OCI-LY1 (cell line): ENCODE measurements at regions not wholly inside any gene's neighbourhood (a gene's known extent, or its start where the extent isn't known, plus 50 kb on each side); places are given as distances from the start of the nearest gene placed in this dataset.

Source experiments
- H2AFZ ChIP-seq: fragments of 200-600 bp; sonication (generic), shearing (Covaris generic); 2 replicates; pipeline ENCODE4 v1.6.0; 2014; ENCODE audit warnings: antibody characterized with exemption, mild to moderate bottlenecking, low read length
- H3F3A ChIP-seq: fragments of 200-600 bp; sonication (generic), shearing (Covaris generic); 2 replicates; pipeline ENCODE4 v1.6.0; 2014; ENCODE audit warnings: mild to moderate bottlenecking, antibody characterized with exemption, low read length, moderate library complexity; ENCODE audit not compliant: insufficient read depth
- H3K27ac ChIP-seq: fragments of 200-600 bp; sonication (generic); 2 replicates; pipeline ENCODE4 v1.5.1; 2014; ENCODE audit warnings: low read length, mixed run types, mild to moderate bottlenecking, low read depth; ENCODE audit not compliant: poor library complexity, severe bottlenecking
- H3K27me3 ChIP-seq: fragments of 200-600 bp; sonication (generic); 2 replicates; pipeline ENCODE4 v1.6.0; 2014; ENCODE audit warnings: antibody characterized with exemption, mild to moderate bottlenecking, low read length, moderate library complexity; ENCODE audit not compliant: insufficient read depth
- H3K36me3 ChIP-seq: fragments of 200-600 bp; sonication (generic); 2 replicates; pipeline ENCODE4 v1.6.1; 2014; ENCODE audit warnings: mild to moderate bottlenecking, antibody characterized with exemption, low read length, moderate library complexity, mixed read lengths; ENCODE audit not compliant: insufficient read depth
- H3K4me1 ChIP-seq: fragments of 200-600 bp; sonication (generic); 2 replicates; pipeline ENCODE4 v1.5.1; 2014; ENCODE audit warnings: mild to moderate bottlenecking, low read length, moderate library complexity; ENCODE audit not compliant: insufficient read depth, severe bottlenecking
- H3K4me2 ChIP-seq: fragments of 200-600 bp; sonication (generic), shearing (Covaris generic); 2 replicates; pipeline ENCODE4 v1.6.1; 2014; ENCODE audit warnings: low read length
- H3K4me3 ChIP-seq: fragments of 200-600 bp; sonication (generic); 2 replicates; pipeline ENCODE4 v1.5.1; 2014; ENCODE audit warnings: low read length, low read depth, mild to moderate bottlenecking, mixed read lengths; ENCODE audit not compliant: poor library complexity, severe bottlenecking
- H3K79me2 ChIP-seq: fragments of 200-600 bp; shearing (Covaris generic); 2 replicates; pipeline ENCODE4 v1.6.1; 2016; ENCODE audit warnings: mixed run types, low read length, mixed read lengths; ENCODE audit not compliant: insufficient read depth
- H3K9ac ChIP-seq: fragments of 200-600 bp; sonication (generic), shearing (Covaris generic); 2 replicates; pipeline ENCODE4 v1.6.1; 2014; ENCODE audit warnings: mild to moderate bottlenecking, low read length, mixed read lengths
- H3K9me2 ChIP-seq: fragments of 200-600 bp; sonication (generic), shearing (Covaris generic); 2 replicates; pipeline ENCODE4 v1.6.1; 2014; ENCODE audit warnings: low read depth, mild to moderate bottlenecking, low read length, mixed read lengths
- H3K9me3 ChIP-seq: fragments of 200-600 bp; shearing (Covaris generic); 2 replicates; pipeline ENCODE4 v1.6.1; 2014; ENCODE audit warnings: low read length, mixed read lengths
- H4K20me1 ChIP-seq: fragments of 200-600 bp; sonication (generic), shearing (Covaris generic); 2 replicates; pipeline ENCODE4 v1.6.0; 2016; ENCODE audit warnings: mild to moderate bottlenecking, low read length; ENCODE audit not compliant: insufficient read depth
- CTCF ChIP-seq: fragments of 200-600 bp; sonication (generic), shearing (Covaris generic); IDR thresholded peaks from 2 replicates; pipeline ENCODE4 v1.5.1; 2017; ENCODE audit warnings: mild to moderate bottlenecking, antibody characterized with exemption, low read length, moderate library complexity, mixed read lengths
- EZH2 ChIP-seq: fragments of 200-600 bp; sonication (generic), shearing (Covaris generic); IDR thresholded peaks from 2 replicates; pipeline ENCODE4 v1.8.0; 2017; ENCODE audit warnings: borderline replicate concordance, mixed run types, mild to moderate bottlenecking, antibody characterized with exemption, low read length, moderate library complexity, mixed read lengths

GRCh38 chr2:223148516-223148915, 96.5 kb downstream of the KCNE4 start:
- no peaks in the 10 kb centered on the region for H3K9me3 ChIP-seq
- no peaks in the 10 kb centered on the region for H3K27me3 ChIP-seq
- H3K79me2 ChIP-seq = no peaks in the 10 kb centered on the region
- H3F3A ChIP-seq = no peaks in the 10 kb centered on the region
- no peaks in the 10 kb centered on the region for H3K4me1 ChIP-seq
- H2AFZ ChIP-seq = no peak overlapping the region
- H3K9me2 ChIP-seq = no peaks in the 10 kb centered on the region
- no peaks in the 10 kb centered on the region for H4K20me1 ChIP-seq
- no peak for TF ChIP-seq CTCF
- no peak for TF ChIP-seq EZH2
- no peak overlapping the region for H3K27ac ChIP-seq
- H3K4me3 ChIP-seq = no peak overlapping the region
- H3K9ac ChIP-seq = no peak overlapping the region
- H3K4me2 ChIP-seq = no peak overlapping the region
- no peaks in the 10 kb centered on the region for H3K36me3 ChIP-seq

DNA sequence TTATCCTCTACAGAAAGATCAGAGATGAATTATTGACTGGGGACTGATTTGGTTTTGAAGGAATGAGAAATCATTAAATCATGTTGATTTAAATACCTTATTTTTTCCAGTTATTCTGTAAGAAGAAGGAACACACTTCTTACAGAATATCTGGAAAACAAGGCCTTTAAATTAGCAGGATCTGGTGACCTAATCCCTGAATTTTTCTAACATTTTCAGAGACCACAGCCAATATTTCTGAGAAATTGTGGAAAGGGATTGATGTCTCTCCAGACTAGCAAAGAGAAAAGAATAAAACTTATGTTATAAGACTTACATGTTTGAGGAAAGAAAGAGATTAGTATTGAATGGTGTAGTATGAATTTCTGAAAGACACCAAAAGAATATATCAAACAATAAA, 104.0 kb downstream of the KCNE4 start:
- H2AFZ ChIP-seq = no peak overlapping the region
- no peaks in the 10 kb centered on the region for H4K20me1 ChIP-seq
- H3K27me3 ChIP-seq = no peaks in the 10 kb centered on the region
- H3K9ac ChIP-seq = no peak overlapping the region
- no peaks in the 10 kb centered on the region for H3F3A ChIP-seq
- no peak overlapping the region for H3K27ac ChIP-seq
- no peaks in the 10 kb centered on the region for H3K9me3 ChIP-seq
- TF ChIP-seq EZH2 (no peak), CTCF (no peak)
- no peaks in the 10 kb centered on the region for H3K4me1 ChIP-seq
- no peak overlapping the region for H3K4me3 ChIP-seq
- no peaks in the 10 kb centered on the region for H3K79me2 ChIP-seq
- H3K36me3 ChIP-seq = no peaks in the 10 kb centered on the region
- no peak overlapping the region for H3K4me2 ChIP-seq
- no peaks in the 10 kb centered on the region for H3K9me2 ChIP-seq

GRCh38 chr2:223161873-223162458, 110.0 kb downstream of the KCNE4 start:
- H3K9me3 ChIP-seq = no peaks in the 10 kb centered on the region

More at GRCh38 chr2:223161873-223162458, 110.0 kb downstream of the KCNE4 start:
- Histone ChIP-seq H3K79me2 (no peaks in the 10 kb centered on the region), H3K27ac (no peak overlapping the region), H3F3A (no peaks in the 10 kb centered on the region), H3K4me3 (no peak overlapping the region), H4K20me1 (no peaks in the 10 kb centered on the region), H3K9ac (no peak overlapping the region), H3K27me3 (no peaks in the 10 kb centered on the region), H3K4me2 (no peak overlapping the region), H3K36me3 (no peaks in the 10 kb centered on the region), H3K4me1 (no peaks in the 10 kb centered on the region), H2AFZ (no peak overlapping the region), H3K9me2 (no peaks in the 10 kb centered on the region)
- TF ChIP-seq CTCF (no peak), EZH2 (no peak)
